Left lung (tissue), 4 donors: ENCODE measurements at regions not wholly inside any gene's neighbourhood (a gene's known extent, or its start where the extent isn't known, plus 50 kb on each side); places are given as distances from the start of the nearest gene placed in this dataset.

Source experiments
- ATAC-seq: fragments of 200-7000 bp; cut with Tn5 transposase; one replicate; pipeline ENCODE4 v1.9.1; 2020; ENCODE audit warnings: moderate library complexity
- DNase-seq, 4 donors: peaks; one replicate each; pipeline ENCODE4 v3.0.0-alpha.2; 2013 to 2020
- H3K27ac ChIP-seq, 2 donors: fragments of 200-600 bp; sonication (generic) in 1 of 2; one replicate each; pipeline versions ENCODE4 v1.5.0 to v1.8.0; 2020 to 2021
- H3K27me3 ChIP-seq, 2 donors: fragments of 200-600 bp; sonication (generic) in 1 of 2; one replicate each; pipeline versions ENCODE4 v1.5.0 to v1.8.0; 2020 to 2021
- H3K36me3 ChIP-seq, 2 donors: fragments of 200-600 bp; sonication (generic) in 1 of 2; one replicate each; pipeline versions ENCODE4 v1.5.0 to v1.8.0; 2020 to 2021
- H3K4me1 ChIP-seq, 2 donors: fragments of 200-600 bp; one replicate each; pipeline ENCODE4 v1.8.0; 2021
- H3K4me3 ChIP-seq, 2 donors: fragments of 200-600 bp; sonication (generic) in 1 of 2; one replicate each; pipeline versions ENCODE4 v1.5.0 to v1.8.0; 2020 to 2021; ENCODE audit warnings: mild to moderate bottlenecking in 1 of 2
- H3K9me3 ChIP-seq, 2 donors: fragments of 200-600 bp; sonication (generic) in 1 of 2; one replicate each; pipeline versions ENCODE4 v1.5.0 to v1.8.0; 2020 to 2021
- CTCF ChIP-seq, 2 donors: fragments of 200-600 bp; sonication (generic) in 1 of 2; IDR thresholded peaks; one replicate each; pipeline versions ENCODE4 v1.5.0 to v1.8.0; 2021; ENCODE audit warnings: antibody characterized with exemption in 2 of 2
- intact Hi-C, 2 donors: fragments of 100-400 bp; cut with DNase I; formaldehyde crosslinking; loops; one replicate each; pipeline versions ENCODE4 v1.11.2 to v1.14.2; 2022
- donor health status: DM: no; HTN: yes; CAD: no.
- donor health status: DM: no; HTN: no; CAD: no.

GRCh38 chr1:95475686-95476457 lies 241.9 kb downstream of the RWDD3 start:
- no peak for TF ChIP-seq CTCF (IDR thresholded peaks at IDR 0.05)
- DNase-seq (no peak), ATAC-seq (no peak)
- Histone ChIP-seq H3K36me3 (no peaks in the 10 kb centered on the region), H3K9me3 (peaks cover 0 to 22% of the 10 kb centered on the region in 2 donors), H3K4me1 (no peaks in the 10 kb centered on the region), H3K27ac (no peak overlapping the region), H3K4me3 (no peak overlapping the region), H3K27me3 (no peaks in the 10 kb centered on the region)
- intact Hi-C loops, result no loop called here

- no peaks in the 10 kb centered on the region for H3K9me3 ChIP-seq
- H3K27ac ChIP-seq, result no peak overlapping the region
- ATAC-seq, result no peak
- no peak overlapping the region for H3K4me3 ChIP-seq
- H3K4me1 ChIP-seq, result no peaks in the 10 kb centered on the region
- no peak for TF ChIP-seq CTCF (IDR thresholded peaks at IDR 0.05)
- no peaks in the 10 kb centered on the region for H3K36me3 ChIP-seq
- intact Hi-C loops, result no loop called here
- DNase-seq, result peak in 1 of 4 donors; percentile 39
- H3K27me3 ChIP-seq, result no peaks in the 10 kb centered on the region
These were observed 262.3 kb downstream of the RWDD3 start for GRCh38 chr1:95496307-95496706.

GRCh38 chr1:95496773-95497172 lies 262.8 kb downstream of the RWDD3 start:
- H3K27me3 ChIP-seq, result no peaks in the 10 kb centered on the region
- intact Hi-C loops, result no loop called here

GRCh38 chr1:95497566-95497965 lies 263.6 kb downstream of the RWDD3 start:
- Histone ChIP-seq H3K27me3 (no peaks in the 10 kb centered on the region), H3K36me3 (no peaks in the 10 kb centered on the region), H3K4me3 (no peak overlapping the region), H3K9me3 (no peaks in the 10 kb centered on the region), H3K4me1 (no peaks in the 10 kb centered on the region), H3K27ac (no peak overlapping the region)
- intact Hi-C loops, result no loop called here
- no peak for TF ChIP-seq CTCF (IDR thresholded peaks at IDR 0.05)
- DNase-seq (no peak), ATAC-seq (no peak)

More at GRCh38 chr1:95496773-95497172, 262.8 kb downstream of the RWDD3 start:
- ATAC-seq, result no peak
- no peaks in the 10 kb centered on the region for H3K36me3 ChIP-seq
- no peaks in the 10 kb centered on the region for H3K4me1 ChIP-seq
- H3K9me3 ChIP-seq, result no peaks in the 10 kb centered on the region
- no peak for DNase-seq
- no peak overlapping the region for H3K4me3 ChIP-seq
- TF ChIP-seq CTCF (IDR thresholded peaks at IDR 0.05), result no peak
- no peak overlapping the region for H3K27ac ChIP-seq

GRCh38 chr1:95503278-95504030 lies 269.4 kb downstream of the RWDD3 start:
- Histone ChIP-seq H3K36me3 (no peaks in the 10 kb centered on the region), H3K27ac (no peak overlapping the region), H3K4me3 (no peak overlapping the region), H3K27me3 (no peaks in the 10 kb centered on the region), H3K4me1 (no peaks in the 10 kb centered on the region), H3K9me3 (no peaks in the 10 kb centered on the region)
- ATAC-seq (no peak), DNase-seq (peak in 1 of 4 donors; percentile 12)
- intact Hi-C loops, result no loop called here
- TF ChIP-seq CTCF (IDR thresholded peaks at IDR 0.05), result no peak
